ENCODE measurements at regions not wholly inside any gene's neighbourhood (a gene's known extent, or its start where the extent isn't known, plus 50 kb on each side); places are given as distances from the start of the nearest gene placed in this dataset.

DNA sequence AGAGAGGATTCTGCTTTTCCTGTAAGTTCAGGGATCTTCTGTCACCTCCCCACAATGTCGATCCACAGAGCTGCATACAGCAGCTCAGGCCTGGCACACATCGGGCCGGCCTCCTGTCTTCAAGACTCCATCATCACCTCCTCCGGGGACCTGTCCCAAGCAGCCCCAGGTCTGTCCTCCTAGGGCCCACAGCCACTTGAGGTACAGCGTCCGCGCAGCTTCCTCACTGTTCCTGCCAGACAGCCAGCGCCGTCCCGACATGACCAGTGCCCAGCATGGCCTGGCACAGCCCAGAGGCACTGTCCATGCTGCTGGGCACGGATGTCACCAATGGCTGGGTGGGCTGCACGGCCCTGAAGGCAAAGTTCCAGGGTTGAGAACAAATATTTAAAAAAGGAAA lies 101.6 kb downstream of the DLL1 start:
- TF ChIP-seq, protein P1, sequence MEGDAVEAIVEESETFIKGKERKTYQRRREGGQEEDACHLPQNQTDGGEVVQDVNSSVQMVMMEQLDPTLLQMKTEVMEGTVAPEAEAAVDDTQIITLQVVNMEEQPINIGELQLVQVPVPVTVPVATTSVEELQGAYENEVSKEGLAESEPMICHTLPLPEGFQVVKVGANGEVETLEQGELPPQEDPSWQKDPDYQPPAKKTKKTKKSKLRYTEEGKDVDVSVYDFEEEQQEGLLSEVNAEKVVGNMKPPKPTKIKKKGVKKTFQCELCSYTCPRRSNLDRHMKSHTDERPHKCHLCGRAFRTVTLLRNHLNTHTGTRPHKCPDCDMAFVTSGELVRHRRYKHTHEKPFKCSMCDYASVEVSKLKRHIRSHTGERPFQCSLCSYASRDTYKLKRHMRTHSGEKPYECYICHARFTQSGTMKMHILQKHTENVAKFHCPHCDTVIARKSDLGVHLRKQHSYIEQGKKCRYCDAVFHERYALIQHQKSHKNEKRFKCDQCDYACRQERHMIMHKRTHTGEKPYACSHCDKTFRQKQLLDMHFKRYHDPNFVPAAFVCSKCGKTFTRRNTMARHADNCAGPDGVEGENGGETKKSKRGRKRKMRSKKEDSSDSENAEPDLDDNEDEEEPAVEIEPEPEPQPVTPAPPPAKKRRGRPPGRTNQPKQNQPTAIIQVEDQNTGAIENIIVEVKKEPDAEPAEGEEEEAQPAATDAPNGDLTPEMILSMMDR (conservative IDR thresholded peaks at IDR 0.05; ENCODE audit: low read depth, low read length), result no peak
- no peak for TF ChIP-seq EZH2 (IDR thresholded peaks at IDR 0.05; ENCODE audit: borderline replicate concordance, low read depth, low read length, poor library complexity, severe bottlenecking)
